Upper lobe of right lung (tissue), 1 donor: ENCODE measurements at regions not wholly inside any gene's neighbourhood (a gene's known extent, or its start where the extent isn't known, plus 50 kb on each side); places are given as distances from the start of the nearest gene placed in this dataset.

Source experiments
- ATAC-seq: fragments of 200-7000 bp; cut with Tn5 transposase; one replicate; pipeline ENCODE4 v1.9.1; 2020; ENCODE audit warnings: mild to moderate bottlenecking, moderate library complexity
- DNase-seq: peaks from one replicate; pipeline ENCODE4 v3.0.0-alpha.2; 2020
- H3K27ac ChIP-seq: fragments of 200-600 bp; one replicate; pipeline ENCODE4 v1.8.0; 2022
- H3K27me3 ChIP-seq: fragments of 200-600 bp; one replicate; pipeline ENCODE4 v1.8.0; 2022; ENCODE audit warnings: mild to moderate bottlenecking
- H3K36me3 ChIP-seq: fragments of 200-600 bp; one replicate; pipeline ENCODE4 v1.8.0; 2022
- H3K4me1 ChIP-seq: fragments of 200-600 bp; one replicate; pipeline ENCODE4 v1.8.0; 2022
- H3K4me3 ChIP-seq: fragments of 200-600 bp; one replicate; pipeline ENCODE4 v1.8.0; 2022; ENCODE audit warnings: mild to moderate bottlenecking
- H3K9me3 ChIP-seq: fragments of 200-600 bp; one replicate; pipeline ENCODE4 v1.8.0; 2022
- CTCF ChIP-seq: fragments of 200-600 bp; IDR thresholded peaks from one replicate; pipeline ENCODE4 v1.8.0; 2022; ENCODE audit warnings: antibody characterized with exemption
- intact Hi-C: fragments of 100-400 bp; cut with DNase I; formaldehyde crosslinking; loops from one replicate; pipeline ENCODE4 v1.11.0; 2022
- donor health status: DM: no; HTN: yes; CAD: no; lungs with severe emphysema.

GRCh38 chr5:82346399-82347165 is 68.4 kb upstream of the RPS23 start:
- no peak overlapping the region for H3K4me3 ChIP-seq
- peaks cover 7% of the 10 kb centered on the region for H3K4me1 ChIP-seq
- no peaks in the 10 kb centered on the region for H3K27me3 ChIP-seq
- H3K9me3 ChIP-seq, result no peaks in the 10 kb centered on the region
- no peak for TF ChIP-seq CTCF
- intact Hi-C loops, result no loop called here
- DNase-seq (no peak), ATAC-seq (no peak)
- peak overlapping the region; percentile 26 for H3K27ac ChIP-seq
- no peaks in the 10 kb centered on the region for H3K36me3 ChIP-seq

- DNase-seq, result no peak
- H3K36me3 ChIP-seq, result no peaks in the 10 kb centered on the region
- TF ChIP-seq CTCF, result no peak
- no peak overlapping the region for H3K27ac ChIP-seq
- no peak for ATAC-seq
- no peaks in the 10 kb centered on the region for H3K27me3 ChIP-seq
- intact Hi-C loops, result no loop called here
- no peaks in the 10 kb centered on the region for H3K9me3 ChIP-seq
- H3K4me1 ChIP-seq, result peaks cover 7% of the 10 kb centered on the region
- no peak overlapping the region for H3K4me3 ChIP-seq
These were observed 67.0 kb upstream of the RPS23 start for GRCh38 chr5:82345108-82345507.

GRCh38 chr5:82341325-82341724 is 63.2 kb upstream of the RPS23 start:
- no peaks in the 10 kb centered on the region for H3K36me3 ChIP-seq
- no peaks in the 10 kb centered on the region for H3K27me3 ChIP-seq
- ATAC-seq, result no peak
- H3K27ac ChIP-seq, result no peak overlapping the region
- H3K4me1 ChIP-seq, result no peaks in the 10 kb centered on the region
- TF ChIP-seq CTCF, result no peak
- intact Hi-C loops, result no loop called here
- no peak for DNase-seq
- no peaks in the 10 kb centered on the region for H3K9me3 ChIP-seq
- H3K4me3 ChIP-seq, result no peak overlapping the region

- no peaks in the 10 kb centered on the region for H3K4me1 ChIP-seq
- no peaks in the 10 kb centered on the region for H3K27me3 ChIP-seq
- H3K9me3 ChIP-seq, result no peaks in the 10 kb centered on the region
- intact Hi-C loops, result no loop called here
- H3K27ac ChIP-seq, result no peak overlapping the region
- TF ChIP-seq CTCF, result no peak
- ATAC-seq (no peak), DNase-seq (no peak)
- no peak overlapping the region for H3K4me3 ChIP-seq
- no peaks in the 10 kb centered on the region for H3K36me3 ChIP-seq
These were observed 62.6 kb upstream of the RPS23 start for GRCh38 chr5:82340799-82341198.

- Histone ChIP-seq H3K4me3 (no peak overlapping the region), H3K27ac (no peak overlapping the region), H3K36me3 (no peaks in the 10 kb centered on the region), H3K27me3 (no peaks in the 10 kb centered on the region), H3K9me3 (no peaks in the 10 kb centered on the region), H3K4me1 (no peaks in the 10 kb centered on the region)
- ATAC-seq (no peak), DNase-seq (no peak)
- intact Hi-C loops, result no loop called here
- TF ChIP-seq CTCF, result no peak
These were observed 61.6 kb upstream of the RPS23 start for GRCh38 chr5:82339792-82340191.
